GM18951 (cell line): ENCODE measurements at regions not wholly inside any gene's neighbourhood (a gene's known extent, or its start where the extent isn't known, plus 50 kb on each side); places are given as distances from the start of the nearest gene placed in this dataset.

Source experiments
- POLR2A ChIP-seq: IDR thresholded peaks from 4 replicates; pipeline ENCODE4 v1.6.1; 2011; ENCODE audit warnings: mild to moderate bottlenecking; ENCODE audit not compliant: insufficient read length, insufficient read depth; ENCODE audit errors: extremely low read depth
- in situ Hi-C: fragments of 300-500 bp; cut with MboI; formaldehyde crosslinking; loops from one replicate; pipeline ENCODE4 v1.12.0; 2022; ENCODE audit warnings: low sequenced_read_pairs, mixed read lengths, inconsistent platforms; ENCODE audit not compliant: unreplicated experiment

DNA sequence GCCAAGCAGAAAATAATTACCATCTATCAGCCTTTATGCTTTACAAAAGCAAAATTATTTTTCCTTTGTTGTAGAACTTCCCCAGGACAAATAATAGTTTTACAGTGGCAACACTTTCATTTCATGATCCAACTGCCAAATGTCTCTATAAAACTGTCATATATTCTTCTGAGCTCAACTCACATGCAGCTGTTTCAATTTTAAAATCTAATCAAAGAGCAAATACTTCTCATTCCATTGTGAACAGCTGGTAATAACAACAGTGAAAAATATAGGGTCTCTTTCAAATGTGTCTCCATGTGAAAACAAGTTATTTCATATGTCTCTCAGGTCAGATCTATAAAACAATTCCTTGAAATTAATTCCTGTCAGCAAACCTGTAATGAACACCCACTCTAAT lies 270.6 kb upstream of the SLC7A11 start:
- no peak for TF ChIP-seq POLR2A
- in situ Hi-C loops: no loop called here

DNA sequence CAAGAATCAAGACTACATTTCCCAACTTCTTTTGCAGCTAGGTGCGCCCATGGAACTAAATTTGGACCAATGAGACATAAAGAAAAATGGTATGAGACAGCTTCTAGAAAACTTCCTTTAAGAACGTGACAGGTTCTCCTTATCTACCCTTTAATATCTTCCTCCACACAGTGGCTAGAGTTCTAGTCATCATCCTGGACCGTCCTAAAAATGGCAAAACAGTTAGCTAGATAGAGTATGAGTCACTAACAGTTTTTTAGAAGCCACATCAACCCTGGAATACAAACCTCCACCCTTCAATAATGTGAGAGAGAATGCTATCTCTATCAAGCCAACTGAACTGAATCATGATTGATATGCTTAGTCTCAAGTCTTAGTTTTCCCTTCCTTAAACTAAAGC lies 267.9 kb upstream of the SLC7A11 start:
- in situ Hi-C loops: no loop called here
- no peak for TF ChIP-seq POLR2A

DNA sequence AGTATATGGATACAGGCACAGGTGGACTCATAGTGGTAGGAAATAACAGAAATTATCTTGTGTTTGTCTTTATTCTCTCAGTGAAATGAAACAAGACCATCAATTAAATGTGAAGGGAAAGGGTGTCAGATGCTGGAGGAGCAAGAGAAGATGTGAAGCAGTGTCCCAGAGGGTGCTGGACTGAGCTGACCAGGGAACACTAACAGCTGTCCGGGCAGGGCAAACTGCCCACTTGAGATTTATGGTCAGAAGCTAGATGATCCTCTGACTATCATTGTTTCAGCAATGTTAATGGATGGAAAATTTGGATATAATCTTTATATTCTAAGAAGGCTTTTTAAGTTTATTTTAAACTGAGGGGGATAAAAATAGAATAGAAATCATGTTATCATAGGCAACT lies 267.2 kb upstream of the SLC7A11 start:
- TF ChIP-seq POLR2A: no peak

DNA sequence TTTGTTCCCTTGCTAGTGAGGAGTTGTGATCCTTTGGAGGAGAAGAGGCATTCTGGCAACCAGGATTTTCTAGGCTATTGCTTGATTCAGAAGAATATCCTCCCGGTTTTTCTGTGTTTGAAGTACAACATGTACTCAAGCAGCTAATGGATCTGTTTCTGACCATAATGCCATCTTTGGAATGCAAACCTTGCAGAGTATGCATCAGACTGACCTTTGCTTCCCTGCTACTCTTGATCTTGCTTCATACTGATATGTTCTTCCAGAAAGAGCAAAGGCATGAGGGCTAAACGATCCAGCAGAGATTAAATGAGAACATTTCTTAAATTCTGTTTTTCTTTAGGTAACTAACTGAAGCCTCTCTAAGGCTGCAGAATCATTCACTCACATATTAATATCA lies 265.4 kb upstream of the SLC7A11 start:
- in situ Hi-C loops: no loop called here
- TF ChIP-seq POLR2A: no peak

More for the DNA sequence above, 267.2 kb upstream of the SLC7A11 start:
- in situ Hi-C loops: no loop called here

DNA sequence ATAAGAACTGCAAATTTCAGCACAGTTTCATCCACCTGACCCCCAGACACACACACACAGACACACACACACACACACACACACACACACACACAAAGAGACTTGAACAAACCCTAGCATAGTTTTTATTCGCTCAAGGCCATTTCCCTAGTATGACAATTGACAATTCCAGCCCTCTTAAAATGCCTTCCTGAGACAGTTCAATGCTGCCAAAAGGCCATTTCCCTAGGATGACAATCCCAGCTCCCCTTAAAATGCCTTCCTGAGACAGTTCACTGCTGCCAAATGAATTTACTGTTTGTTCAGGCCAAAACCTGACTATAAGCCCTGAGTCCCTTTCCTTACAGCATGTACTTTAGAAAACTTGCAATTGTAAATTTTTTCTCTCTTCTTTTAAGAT lies 259.5 kb upstream of the SLC7A11 start:
- in situ Hi-C loops: no loop called here

DNA sequence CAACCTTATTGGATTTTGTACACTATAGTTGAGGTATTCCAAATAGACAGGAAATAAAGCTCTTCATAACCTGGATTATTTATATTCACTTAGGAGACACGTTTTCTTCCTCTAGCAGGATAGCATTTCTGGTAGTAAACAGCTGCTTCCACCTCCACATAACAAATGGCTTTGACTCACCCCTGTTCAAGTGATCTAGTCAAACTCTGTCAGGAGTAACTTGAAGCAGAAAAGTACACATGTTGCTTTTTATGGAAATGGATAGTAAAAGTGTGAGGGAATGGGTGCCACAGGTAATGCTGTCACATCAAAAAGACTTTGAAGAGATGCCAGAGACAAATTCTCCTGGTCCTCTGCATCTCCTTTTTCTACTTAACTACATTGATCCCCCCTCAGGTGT lies 258.7 kb upstream of the SLC7A11 start:
- no peak for TF ChIP-seq POLR2A
- in situ Hi-C loops: no loop called here

More for the DNA sequence above, 259.5 kb upstream of the SLC7A11 start:
- no peak for TF ChIP-seq POLR2A

DNA sequence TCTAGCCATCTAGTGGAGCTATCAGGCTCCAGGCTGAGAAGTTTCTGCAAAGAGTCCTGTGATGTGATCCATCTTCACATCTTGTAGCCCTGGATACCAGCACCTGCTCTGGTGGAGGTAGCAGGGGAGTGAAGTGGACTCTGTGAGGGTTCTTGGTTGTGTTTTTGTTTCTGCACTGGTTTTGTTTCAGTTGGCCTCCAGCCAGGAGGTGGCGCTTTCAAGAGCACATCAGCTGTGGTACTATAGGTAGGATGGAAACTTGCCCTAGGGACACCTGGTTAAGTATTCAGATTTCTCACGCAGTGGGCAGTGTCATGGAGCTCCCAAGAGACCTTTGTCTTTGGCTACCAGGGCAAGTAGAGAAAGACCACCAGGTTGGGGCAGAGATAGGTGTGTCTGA lies 257.5 kb upstream of the SLC7A11 start:
- in situ Hi-C loops: no loop called here
- no peak for TF ChIP-seq POLR2A

DNA sequence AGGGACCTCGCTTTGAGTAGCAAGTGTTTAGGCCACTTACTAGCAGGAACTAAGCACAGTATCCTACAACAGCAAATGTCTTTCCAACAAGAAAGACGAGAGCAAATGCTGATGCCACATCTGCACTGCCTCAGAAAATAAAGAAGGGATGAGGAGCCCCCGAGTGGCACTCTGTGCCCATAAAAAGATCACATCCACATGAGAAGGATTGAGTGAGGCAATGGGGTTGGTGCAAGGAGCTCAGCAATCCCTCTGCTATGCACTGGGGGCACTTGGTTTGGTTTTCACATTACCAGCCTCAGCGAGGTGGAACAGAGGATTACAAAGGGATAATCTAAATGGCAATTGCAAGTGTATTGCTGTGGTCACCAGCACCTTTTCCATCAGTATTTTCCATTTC lies 252.8 kb upstream of the SLC7A11 start:
- TF ChIP-seq POLR2A: no peak
- in situ Hi-C loops: no loop called here

DNA sequence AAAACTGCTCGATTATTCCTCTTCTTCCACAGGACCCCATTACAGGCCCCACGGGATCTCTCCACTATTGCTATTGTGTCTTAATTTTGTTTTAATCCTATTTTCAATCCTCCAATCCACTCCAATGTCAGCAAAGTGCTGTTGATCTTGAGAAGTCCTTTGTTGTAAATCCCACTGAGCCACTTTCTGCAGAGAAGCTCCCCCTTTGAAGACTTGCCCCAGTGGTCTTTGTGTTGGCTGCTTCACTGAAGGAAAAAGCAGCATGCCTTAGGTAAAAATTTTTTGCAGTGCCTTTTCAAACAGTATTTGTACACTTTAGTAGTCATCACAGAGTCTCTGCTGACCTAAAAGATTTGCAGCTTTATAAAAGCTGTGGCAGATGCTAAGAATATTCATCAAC lies 252.0 kb upstream of the SLC7A11 start:
- in situ Hi-C loops: no loop called here
- TF ChIP-seq POLR2A: no peak

DNA sequence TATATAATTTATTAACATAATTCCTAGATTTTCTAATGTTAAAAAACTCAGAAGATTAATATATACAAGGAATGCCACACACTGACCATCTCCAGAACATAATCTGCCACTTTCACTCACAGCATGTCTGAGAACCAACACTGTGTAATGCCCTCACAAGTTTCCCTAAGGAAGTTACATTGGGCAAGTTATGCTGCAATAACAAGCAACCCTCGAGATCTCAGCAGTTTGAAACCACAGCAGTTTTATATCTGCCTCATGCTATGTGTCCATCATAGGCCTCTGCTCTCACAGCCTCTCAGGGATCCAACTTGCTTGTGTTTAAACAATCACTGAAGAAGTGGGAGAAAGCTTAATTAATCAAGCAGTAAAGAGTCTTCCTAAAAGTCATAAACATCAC lies 250.0 kb upstream of the SLC7A11 start:
- TF ChIP-seq POLR2A: no peak
- in situ Hi-C loops: no loop called here

DNA sequence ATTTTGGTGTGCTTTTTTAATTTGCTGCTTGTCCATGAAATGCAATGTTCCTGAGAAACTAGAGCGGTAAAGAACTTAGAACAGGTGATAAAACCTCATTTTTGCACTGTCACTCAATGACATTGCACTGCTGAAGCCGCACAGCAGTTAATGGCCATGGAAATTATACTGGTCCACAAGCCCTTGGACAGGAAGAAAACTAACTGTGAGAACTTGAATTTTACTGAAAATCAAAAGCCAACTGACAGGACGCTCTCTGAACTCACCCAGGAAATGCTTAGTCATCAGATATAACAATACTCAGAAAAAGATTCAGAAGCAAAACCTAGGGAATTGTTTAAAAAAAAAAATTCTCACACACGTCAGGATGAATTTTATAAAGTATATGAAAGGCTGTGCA lies 246.4 kb upstream of the SLC7A11 start:
- no peak for TF ChIP-seq POLR2A

DNA sequence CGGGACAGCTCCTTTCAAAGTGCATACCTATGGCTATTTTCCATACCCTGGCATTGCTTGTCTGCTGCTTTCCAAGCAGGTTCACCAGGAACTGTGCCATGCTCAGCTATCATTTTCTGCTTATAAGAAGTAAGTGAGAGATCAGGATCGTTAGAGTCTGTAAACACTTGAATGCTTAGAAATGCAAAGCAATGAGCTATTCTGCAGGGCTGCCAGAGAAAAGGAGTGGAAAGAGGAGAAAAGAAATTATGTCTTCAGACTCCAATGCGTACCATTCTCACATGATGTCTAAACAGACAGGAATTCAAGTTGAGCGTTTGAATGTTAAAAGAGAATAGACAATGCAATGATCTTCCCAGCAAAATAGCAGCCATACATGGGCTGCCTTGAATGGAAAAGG lies 245.5 kb upstream of the SLC7A11 start:
- in situ Hi-C loops: no loop called here
- TF ChIP-seq POLR2A: no peak

More for the DNA sequence above, 246.4 kb upstream of the SLC7A11 start:
- in situ Hi-C loops: no loop called here

DNA sequence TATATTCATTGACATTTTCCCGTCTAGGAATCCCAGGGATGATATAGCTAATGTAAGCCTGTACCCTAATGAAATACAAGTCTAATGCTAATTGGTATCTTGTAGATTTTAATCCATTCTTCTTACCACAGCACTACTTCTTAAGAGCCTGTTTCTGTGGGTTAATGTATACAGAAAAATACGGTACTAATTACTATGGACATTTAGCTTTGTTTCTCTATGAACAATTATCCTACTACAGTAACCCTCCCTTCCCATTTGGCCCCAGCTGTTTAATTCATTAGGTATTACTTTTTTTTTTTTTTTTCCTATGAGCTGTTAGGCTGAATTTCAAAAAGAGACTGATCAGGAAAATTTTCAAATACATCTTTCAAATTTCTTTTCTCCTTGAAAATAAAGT lies 245.1 kb upstream of the SLC7A11 start:
- in situ Hi-C loops: no loop called here
- TF ChIP-seq POLR2A: no peak

DNA sequence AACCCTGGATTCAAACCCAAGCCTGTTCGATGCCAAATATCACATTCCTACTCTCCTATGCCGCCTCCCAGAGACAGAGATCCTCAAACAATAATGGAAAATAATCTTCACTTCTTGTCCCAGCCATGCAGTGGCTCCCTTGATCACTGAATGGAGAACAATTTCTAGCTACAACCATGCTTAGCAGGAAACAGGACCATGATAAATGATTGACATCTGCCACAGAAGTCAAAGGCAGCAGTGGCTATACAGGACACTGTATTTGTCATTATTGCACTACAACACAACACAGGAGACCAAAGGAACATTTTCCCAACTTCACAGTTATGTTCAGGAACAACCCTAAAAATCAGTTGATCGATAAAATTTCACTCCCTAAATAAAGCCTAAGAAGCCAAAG lies 243.3 kb upstream of the SLC7A11 start:
- in situ Hi-C loops: no loop called here

DNA sequence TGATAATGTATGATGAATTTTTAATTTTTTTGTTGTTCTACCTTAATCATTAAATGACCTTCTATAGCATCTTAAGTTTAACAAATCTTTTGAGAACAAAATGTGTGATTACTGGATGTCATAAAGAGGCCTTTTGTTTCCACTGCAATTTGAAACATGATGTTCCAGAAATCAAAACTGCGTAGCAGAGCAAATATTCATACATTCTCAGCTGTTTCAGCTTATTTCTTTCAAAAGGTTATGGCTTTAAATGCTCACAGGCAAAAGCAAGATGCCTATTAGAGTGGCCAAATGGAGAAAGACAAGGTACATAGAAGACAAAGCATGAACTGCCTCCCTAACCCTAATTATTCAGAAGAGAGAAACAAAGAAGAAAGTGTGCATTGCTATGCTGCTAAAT lies 233.0 kb upstream of the SLC7A11 start:
- no peak for TF ChIP-seq POLR2A
- in situ Hi-C loops: no loop called here

More for the DNA sequence above, 243.3 kb upstream of the SLC7A11 start:
- TF ChIP-seq POLR2A: no peak
